ENCODE measurements at regions not wholly inside any gene's neighbourhood (a gene's known extent, or its start where the extent isn't known, plus 50 kb on each side); places are given as distances from the start of the nearest gene placed in this dataset.

GRCh38 chr6:112933947-112934346 is 586.8 kb downstream of the RFPL4B start:
- Histone ChIP-seq H3K27me3 (ENCODE audit: insufficient read depth, poor library complexity, severe bottlenecking) (no peaks in the 10 kb centered on the region), H3K4me3 (replicated peaks; ENCODE audit: insufficient read depth, low read length) (no peak overlapping the region), H3K27ac (replicated peaks) (no peak overlapping the region)
- DNase-seq (ENCODE audit: low read depth in 1 of 2, low spot score in 1 of 2): no peak
- TF ChIP-seq REST (IDR thresholded peaks at IDR 0.05; ENCODE audit: insufficient replicate concordance, low read depth): no peak
- TF ChIP-seq CTCF (IDR thresholded peaks at IDR 0.05; ENCODE audit: insufficient read depth, low read length): no peak
- no peak for TF ChIP-seq GABPA (IDR thresholded peaks at IDR 0.05; ENCODE audit: low read depth)
- TF ChIP-seq SPI1 (IDR thresholded peaks at IDR 0.05; ENCODE audit: borderline replicate concordance, low read depth): no peak
- no peak for TF ChIP-seq POLR2AphosphoS5 (IDR thresholded peaks at IDR 0.05; ENCODE audit: low read depth)

GRCh38 chr6:112934433-112935327 is 587.5 kb downstream of the RFPL4B start:
- no peak for DNase-seq (ENCODE audit: low read depth in 1 of 2, low spot score in 1 of 2)
- H3K27ac ChIP-seq (replicated peaks): no peak overlapping the region
- H3K4me3 ChIP-seq (replicated peaks; ENCODE audit: insufficient read depth, low read length): no peak overlapping the region
- no peaks in the 10 kb centered on the region for H3K27me3 ChIP-seq (ENCODE audit: insufficient read depth, poor library complexity, severe bottlenecking)
- TF ChIP-seq REST (IDR thresholded peaks at IDR 0.05; ENCODE audit: insufficient replicate concordance, low read depth) (no peak), CTCF (IDR thresholded peaks at IDR 0.05; ENCODE audit: insufficient read depth, low read length) (no peak), POLR2AphosphoS5 (IDR thresholded peaks at IDR 0.05; ENCODE audit: low read depth) (no peak), SPI1 (IDR thresholded peaks at IDR 0.05; ENCODE audit: borderline replicate concordance, low read depth) (no peak), GABPA (IDR thresholded peaks at IDR 0.05; ENCODE audit: low read depth) (no peak)

GRCh38 chr6:112935402-112936078 is 588.4 kb downstream of the RFPL4B start:
- no peak overlapping the region for H3K4me3 ChIP-seq (replicated peaks; ENCODE audit: insufficient read depth, low read length)
- H3K27me3 ChIP-seq (ENCODE audit: insufficient read depth, poor library complexity, severe bottlenecking): no peaks in the 10 kb centered on the region
- TF ChIP-seq SPI1 (IDR thresholded peaks at IDR 0.05; ENCODE audit: borderline replicate concordance, low read depth) (no peak), REST (IDR thresholded peaks at IDR 0.05; ENCODE audit: insufficient replicate concordance, low read depth) (no peak), POLR2AphosphoS5 (IDR thresholded peaks at IDR 0.05; ENCODE audit: low read depth) (no peak), CTCF (IDR thresholded peaks at IDR 0.05; ENCODE audit: insufficient read depth, low read length) (no peak), GABPA (IDR thresholded peaks at IDR 0.05; ENCODE audit: low read depth) (no peak)
- DNase-seq (ENCODE audit: low read depth in 1 of 2, low spot score in 1 of 2): no peak
- H3K27ac ChIP-seq (replicated peaks): no peak overlapping the region
